Neuronal stem cell (in vitro differentiated cells): ENCODE measurements at regions not wholly inside any gene's neighbourhood (a gene's known extent, or its start where the extent isn't known, plus 50 kb on each side); places are given as distances from the start of the nearest gene placed in this dataset.

Source experiments
- DNase-seq: peaks from one replicate; pipeline ENCODE4 v3.0.0-alpha.2; 2013; ENCODE audit warnings: low spot score
- H2AFZ ChIP-seq: one replicate; pipeline ENCODE4 v1.6.1; 2013; ENCODE audit warnings: mild to moderate bottlenecking, low read length, inconsistent platforms
- H2AK5ac ChIP-seq: 2 replicates; pipeline ENCODE4 v1.6.1; 2013; ENCODE audit warnings: low read depth, mild to moderate bottlenecking, inconsistent platforms, low read length, moderate library complexity, mixed read lengths
- H2BK120ac ChIP-seq: 2 replicates; pipeline ENCODE4 v1.6.1; 2013; ENCODE audit warnings: low read depth, mild to moderate bottlenecking, inconsistent platforms, low read length, moderate library complexity, mixed read lengths
- H2BK12ac ChIP-seq: one replicate; pipeline ENCODE4 v1.6.1; 2013; ENCODE audit warnings: low read length, inconsistent platforms
- H2BK15ac ChIP-seq: 2 replicates; pipeline ENCODE4 v1.6.1; 2013; ENCODE audit warnings: mild to moderate bottlenecking, low read length, inconsistent platforms, mixed read lengths
- H2BK5ac ChIP-seq: one replicate; pipeline ENCODE4 v1.6.1; 2013; ENCODE audit warnings: inconsistent platforms, mild to moderate bottlenecking, low read length, moderate library complexity
- H3K14ac ChIP-seq: one replicate; pipeline ENCODE4 v1.6.1; 2013; ENCODE audit warnings: low read length, inconsistent platforms
- H3K18ac ChIP-seq: 2 replicates; pipeline ENCODE4 v1.6.1; 2013; ENCODE audit warnings: low read length, inconsistent platforms
- H3K23ac ChIP-seq: 2 replicates; pipeline ENCODE4 v1.6.1; 2013; ENCODE audit warnings: low read depth, mild to moderate bottlenecking, mixed read lengths, low read length, inconsistent platforms; ENCODE audit not compliant: poor library complexity
- H3K27ac ChIP-seq: replicated peaks from 3 replicates; pipeline ENCODE4 v1.5.1; 2013; ENCODE audit warnings: low read length, inconsistent platforms
- H3K27me3 ChIP-seq, 3 experiments: 2 replicates each; pipeline ENCODE4 v1.6.1; 2013; ENCODE audit warnings: low read length in 3 of 3, mild to moderate bottlenecking in 2 of 3, inconsistent platforms in 1 of 3, low read depth in 1 of 3, mixed read lengths in 1 of 3, moderate library complexity in 1 of 3; ENCODE audit not compliant: control insufficient read depth in 3 of 3, insufficient read depth in 3 of 3
- H3K36me3 ChIP-seq, 2 donors: replicated peaks in 1 of 2; 2 replicates each; pipeline ENCODE4 v1.6.1; 2013; ENCODE audit warnings: low read length in 2 of 2; ENCODE audit not compliant: control insufficient read depth in 2 of 2, insufficient read depth in 2 of 2
- H3K4ac ChIP-seq: 2 replicates; pipeline ENCODE4 v1.6.1; 2013; ENCODE audit warnings: inconsistent platforms, mild to moderate bottlenecking, low read length, moderate library complexity
- H3K4me1 ChIP-seq, 2 donors: 1 replicate in 1 of 2; 2 replicates in 1 of 2; pipeline ENCODE4 v1.6.1; 2013; ENCODE audit warnings: low read length in 2 of 2, low read depth in 1 of 2; ENCODE audit not compliant: control insufficient read depth in 2 of 2, insufficient read depth in 1 of 2
- H3K4me2 ChIP-seq: one replicate; pipeline ENCODE4 v1.6.1; 2013; ENCODE audit warnings: mild to moderate bottlenecking, low read length, inconsistent platforms; ENCODE audit not compliant: insufficient read depth, poor library complexity, severe bottlenecking
- H3K4me3 ChIP-seq, 2 donors: 2 replicates each; pipeline ENCODE4 v1.5.1; 2013; ENCODE audit warnings: low read length in 2 of 2, mild to moderate bottlenecking in 2 of 2, inconsistent platforms in 1 of 2, moderate library complexity in 1 of 2
- H3K79me1 ChIP-seq: one replicate; pipeline ENCODE4 v1.6.1; 2013; ENCODE audit warnings: low read depth, mild to moderate bottlenecking, inconsistent platforms, low read length, moderate library complexity
- H3K9ac ChIP-seq: one replicate; pipeline ENCODE4 v1.6.1; 2013; ENCODE audit warnings: mild to moderate bottlenecking, low read depth, low read length, inconsistent platforms; ENCODE audit not compliant: poor library complexity
- H3K9me3 ChIP-seq, 2 donors: replicated peaks in 1 of 2; 2 replicates each; pipeline versions ENCODE3 to v1.6.1; 2013; ENCODE audit warnings: low read length in 2 of 2, mild to moderate bottlenecking in 2 of 2, inconsistent platforms in 1 of 2, low read depth in 1 of 2, mixed read lengths in 1 of 2, moderate library complexity in 1 of 2; ENCODE audit not compliant: control insufficient read depth in 2 of 2, insufficient read depth in 1 of 2
- H4K8ac ChIP-seq: one replicate; pipeline ENCODE4 v1.6.1; 2013; ENCODE audit warnings: low read depth, mild to moderate bottlenecking, inconsistent platforms, low read length, moderate library complexity
- H4K91ac ChIP-seq: one replicate; pipeline ENCODE4 v1.6.1; 2013; ENCODE audit warnings: low read length, low read depth, mild to moderate bottlenecking, inconsistent platforms; ENCODE audit not compliant: poor library complexity
- WGBS, 2 donors: extraction: QIAGEN DNeasy Blood & Tissue Kit; methylation state at CpG; one replicate each; pipeline ENCODE4 v1.1.7; 2013; ENCODE audit warnings: missing lambda C conversion rate in 2 of 2, mixed read lengths in 1 of 2; ENCODE audit not compliant: insufficient read length in 2 of 2, insufficient replicate concordance in 1 of 2; ENCODE audit errors: extremely low coverage in 2 of 2; 5-methylcytosine and 5-hydroxymethylcytosine counted together

DNA sequence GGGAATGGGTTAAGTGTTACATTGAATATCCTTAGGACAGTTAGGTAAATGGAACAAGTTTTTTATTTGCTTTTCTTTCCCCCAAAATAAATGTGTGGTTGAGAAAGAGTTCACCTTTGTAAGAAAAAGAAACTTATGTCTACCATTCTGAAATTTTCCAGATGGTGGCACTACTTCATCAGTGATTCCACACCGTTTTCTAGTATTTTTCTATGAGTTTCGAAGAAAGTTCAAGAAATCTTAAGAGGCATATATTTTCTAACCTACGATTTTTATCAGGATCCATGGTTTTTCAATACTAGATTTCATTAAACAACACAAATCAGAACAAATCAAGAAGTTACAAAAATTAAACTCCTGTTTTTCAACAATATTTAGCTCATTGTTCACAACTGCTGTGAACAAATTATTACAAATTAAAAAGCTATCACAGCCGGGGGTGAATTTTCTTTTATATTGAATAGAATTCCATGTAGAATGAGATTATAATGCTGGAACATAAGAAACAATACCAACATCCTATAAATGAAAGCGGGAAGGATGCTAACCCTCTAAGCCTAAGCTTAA, 163.1 kb upstream of the NPVF start:
- Histone ChIP-seq H4K8ac (no peak overlapping the region), H3K27me3 (peaks cover 0 to 7% (median 0%) of the 10 kb centered on the region in 3 experiments), H2BK5ac (no peak overlapping the region), H3K79me1 (no peaks in the 10 kb centered on the region), H3K4me3 (no peak overlapping the region), H3K9ac (no peak overlapping the region), H3K4me2 (no peak overlapping the region), H3K36me3 (no peaks in the 10 kb centered on the region), H2AK5ac (no peak overlapping the region), H3K18ac (no peak overlapping the region), H3K4me1 (peaks cover 3 to 16% of the 10 kb centered on the region in 2 donors), H2BK15ac (no peak overlapping the region), H3K14ac (no peak overlapping the region), H3K9me3 (no peaks in the 10 kb centered on the region), H3K27ac (no peak overlapping the region), H4K91ac (no peak overlapping the region), H3K23ac (no peak overlapping the region), H2BK120ac (no peak overlapping the region), H2AFZ (peak overlapping the region; percentile 80), H2BK12ac (no peak overlapping the region), H3K4ac (no peak overlapping the region)
- no CpG with 5 or more reads among the region's 5 CpGs for WGBS, 2 donors
- no peak for DNase-seq

GRCh38 chr7:25391961-25392587, 163.8 kb upstream of the NPVF start:
- H3K4me1 ChIP-seq = peaks cover 3 to 16% of the 10 kb centered on the region in 2 donors
- no peak overlapping the region for H3K4me3 ChIP-seq
- DNase-seq = no peak
- H3K27ac ChIP-seq = no peak overlapping the region
- no peak overlapping the region for H3K9ac ChIP-seq
- H2BK120ac ChIP-seq = no peak overlapping the region
- no peaks in the 10 kb centered on the region for H3K9me3 ChIP-seq
- no peak overlapping the region for H3K4ac ChIP-seq
- no CpG with 5 or more reads among the region's 7 CpGs for WGBS, 2 donors
- H3K27me3 ChIP-seq = peaks cover 0 to 2% (median 0%) of the 10 kb centered on the region in 3 experiments
- no peak overlapping the region for H3K4me2 ChIP-seq
- H3K18ac ChIP-seq = no peak overlapping the region
- H2AFZ ChIP-seq = peak overlapping the region; percentile 80
- H3K79me1 ChIP-seq = no peaks in the 10 kb centered on the region
- no peak overlapping the region for H2BK12ac ChIP-seq
- H2BK5ac ChIP-seq = no peak overlapping the region
- H4K91ac ChIP-seq = no peak overlapping the region
- no peak overlapping the region for H4K8ac ChIP-seq
- no peak overlapping the region for H2BK15ac ChIP-seq
- H3K36me3 ChIP-seq = no peaks in the 10 kb centered on the region
- H2AK5ac ChIP-seq = no peak overlapping the region
- H3K14ac ChIP-seq = no peak overlapping the region
- H3K23ac ChIP-seq = no peak overlapping the region

DNA sequence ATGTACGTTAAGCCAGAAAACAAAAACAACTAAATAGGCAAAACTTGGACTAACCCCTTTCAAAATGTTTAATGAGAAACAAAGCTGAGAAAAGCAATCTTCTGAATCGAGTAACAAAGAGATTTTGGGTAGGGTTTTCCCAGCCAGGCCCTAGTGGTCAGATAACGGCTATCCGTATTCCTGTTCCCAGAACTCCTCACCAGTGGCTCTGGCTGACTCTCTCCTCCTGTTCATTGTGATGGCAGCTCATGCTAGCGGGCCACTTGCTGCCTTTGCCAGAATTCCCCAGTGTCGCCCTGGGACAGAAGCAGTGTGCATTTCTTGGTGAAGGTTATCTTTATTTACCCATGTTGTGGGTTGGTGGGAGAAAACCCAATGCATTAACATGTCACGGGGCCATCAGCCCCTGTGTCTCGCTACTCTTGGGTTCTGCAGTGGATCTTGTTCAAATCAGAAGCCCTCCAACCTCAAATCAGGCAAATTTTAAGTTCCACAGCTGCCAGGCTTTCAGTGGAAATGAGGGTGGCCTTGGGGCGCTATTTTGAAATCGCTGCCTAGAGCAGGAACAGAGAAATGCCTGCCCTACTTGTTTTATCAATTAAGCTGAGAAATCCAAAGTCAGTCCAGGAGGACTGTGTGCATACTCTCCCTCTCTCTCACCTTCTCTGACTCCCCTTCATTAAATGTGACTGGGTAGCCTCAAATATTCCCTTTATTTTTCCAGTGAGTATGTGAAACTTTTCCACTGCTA, 164.5 kb upstream of the NPVF start:
- H3K9ac ChIP-seq = no peak overlapping the region
- H3K4me1 ChIP-seq = peaks cover 3 to 16% of the 10 kb centered on the region in 2 donors
- no peak for DNase-seq

GRCh38 chr7:25395976-25396375, 167.7 kb upstream of the NPVF start:
- H3K14ac ChIP-seq = no peak overlapping the region
- H3K4me1 ChIP-seq = peaks cover 3 to 23% of the 10 kb centered on the region in 2 donors
- H3K27me3 ChIP-seq = no peaks in the 10 kb centered on the region
- no peak overlapping the region for H2BK120ac ChIP-seq
- H3K36me3 ChIP-seq = no peaks in the 10 kb centered on the region
- no peak overlapping the region for H2BK5ac ChIP-seq
- no peak overlapping the region for H3K4ac ChIP-seq
- no peak overlapping the region for H3K23ac ChIP-seq
- no peak overlapping the region for H3K4me3 ChIP-seq
- no peak overlapping the region for H4K91ac ChIP-seq
- WGBS, 2 donors = no CpG with 5 or more reads among the region's 5 CpGs
- no peak overlapping the region for H4K8ac ChIP-seq
- H3K4me2 ChIP-seq = no peak overlapping the region
- no peaks in the 10 kb centered on the region for H3K9me3 ChIP-seq
- no peak overlapping the region for H2BK12ac ChIP-seq
- H3K9ac ChIP-seq = no peak overlapping the region
- H3K27ac ChIP-seq = no peak overlapping the region
- no peak for DNase-seq
- no peak overlapping the region for H2AFZ ChIP-seq
- peak overlapping the region; percentile 10 for H2AK5ac ChIP-seq
- no peaks in the 10 kb centered on the region for H3K79me1 ChIP-seq
- H2BK15ac ChIP-seq = no peak overlapping the region
- no peak overlapping the region for H3K18ac ChIP-seq

More for the DNA sequence above, 164.5 kb upstream of the NPVF start:
- Histone ChIP-seq H3K79me1 (no peaks in the 10 kb centered on the region), H3K18ac (peak overlapping the region; percentile 24), H3K27me3 (no peaks in the 10 kb centered on the region), H2BK5ac (no peak overlapping the region), H3K4me2 (no peak overlapping the region), H3K4me3 (no peak overlapping the region), H2AK5ac (no peak overlapping the region), H4K91ac (no peak overlapping the region), H4K8ac (no peak overlapping the region), H3K23ac (no peak overlapping the region), H2BK15ac (no peak overlapping the region), H2BK12ac (no peak overlapping the region), H2AFZ (peak overlapping the region; percentile 80), H3K9me3 (no peaks in the 10 kb centered on the region), H2BK120ac (no peak overlapping the region), H3K14ac (no peak overlapping the region), H3K27ac (no peak overlapping the region), H3K36me3 (no peaks in the 10 kb centered on the region), H3K4ac (no peak overlapping the region)
- no CpG with 5 or more reads among the region's 10 CpGs for WGBS, 2 donors
